GM18867 (cell line): ENCODE measurements at regions not wholly inside any gene's neighbourhood (a gene's known extent, or its start where the extent isn't known, plus 50 kb on each side); places are given as distances from the start of the nearest gene placed in this dataset.

Experiments
- ATAC-seq: cut with Tn5 transposase; IDR thresholded peaks from one replicate; pipeline ENCODE4 v1.9.1; 2021; ENCODE audit warnings: mild to moderate bottlenecking, moderate library complexity; ENCODE audit not compliant: unreplicated experiment

- peak; percentile 96 for ATAC-seq
These were observed 459.9 kb upstream of the BOD1L1 start for GRCh38 chr4:14087459-14087858.

DNA sequence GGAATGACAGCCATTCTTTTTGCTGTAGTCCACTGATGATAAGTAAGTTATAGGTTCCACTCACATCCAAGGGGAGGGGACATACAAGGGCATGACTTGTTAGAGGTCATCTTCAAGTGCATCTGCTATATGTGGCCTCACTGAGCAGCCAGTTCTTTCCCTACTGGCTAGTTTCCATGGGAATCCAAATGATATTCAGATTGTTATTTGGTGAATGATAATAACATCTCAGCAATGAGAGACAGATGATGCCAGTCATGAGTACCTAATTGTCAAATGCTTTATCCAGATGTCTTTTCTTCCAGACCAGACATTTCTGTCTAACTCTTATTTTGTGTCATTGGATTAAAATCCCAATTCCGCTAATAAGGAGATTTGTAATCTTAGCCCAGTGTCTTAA lies 460.4 kb upstream of the BOD1L1 start:
- ATAC-seq = no peak

GRCh38 chr4:14091531-14091930 lies 464.0 kb upstream of the BOD1L1 start:
- ATAC-seq = no peak

GRCh38 chr4:14091966-14092365 lies 464.4 kb upstream of the BOD1L1 start:
- ATAC-seq = no peak

- no peak for ATAC-seq
These were observed 465.2 kb upstream of the BOD1L1 start for GRCh38 chr4:14092741-14093140.

DNA sequence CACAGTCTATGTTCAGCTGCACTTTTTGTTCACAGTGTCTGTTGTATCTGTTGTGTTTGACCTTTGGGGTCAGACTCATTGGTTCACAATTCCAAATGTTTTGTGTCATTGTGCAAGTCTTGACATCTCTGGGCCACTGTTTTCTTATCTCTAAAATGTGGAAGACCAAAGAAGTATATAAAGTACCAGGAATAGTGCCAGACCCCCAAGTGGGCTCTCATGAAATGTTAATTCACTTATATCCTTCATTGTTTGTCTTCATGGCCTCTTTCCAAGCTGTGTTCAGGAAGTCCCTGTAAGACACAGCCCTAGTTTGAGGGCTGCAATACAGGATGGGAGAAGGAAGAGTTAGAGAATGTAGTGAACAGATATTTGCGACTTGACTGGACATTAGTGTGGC lies 468.3 kb upstream of the BOD1L1 start:
- ATAC-seq = no peak

DNA sequence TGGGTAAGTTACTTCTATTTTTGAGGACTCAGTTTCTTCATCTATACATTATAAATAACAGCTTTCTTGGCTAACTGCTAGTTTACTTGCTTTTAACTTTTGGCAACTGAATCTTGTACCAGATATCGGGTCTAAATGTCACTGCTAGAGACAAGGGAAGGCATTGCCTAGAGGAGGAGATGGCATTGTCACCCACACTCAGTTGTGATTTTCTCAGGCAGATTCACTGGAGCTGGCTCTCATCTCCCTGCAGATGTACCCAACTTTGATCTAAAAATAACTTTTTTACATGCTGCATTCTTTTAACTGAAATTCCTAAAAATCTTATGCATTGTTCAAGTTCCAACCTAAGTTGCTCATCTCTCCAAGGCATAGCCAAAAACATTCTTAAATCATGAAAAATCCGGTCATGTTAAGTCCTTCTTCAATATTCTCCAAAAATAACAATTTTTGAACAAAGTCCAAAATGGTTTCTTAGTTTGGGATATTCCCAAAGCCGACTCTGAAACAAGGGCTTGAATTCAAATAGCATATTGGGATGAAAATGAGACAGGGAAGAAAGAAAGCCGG lies 469.0 kb upstream of the BOD1L1 start:
- no peak for ATAC-seq

GRCh38 chr4:14100349-14100748 lies 472.8 kb upstream of the BOD1L1 start:
- ATAC-seq = no peak

GRCh38 chr4:14110407-14110806 lies 482.9 kb upstream of the BOD1L1 start:
- ATAC-seq = no peak

- no peak for ATAC-seq
These were observed 484.2 kb upstream of the BOD1L1 start for GRCh38 chr4:14111730-14112181.

GRCh38 chr4:14115106-14115505 lies 487.6 kb upstream of the BOD1L1 start:
- ATAC-seq = no peak

DNA sequence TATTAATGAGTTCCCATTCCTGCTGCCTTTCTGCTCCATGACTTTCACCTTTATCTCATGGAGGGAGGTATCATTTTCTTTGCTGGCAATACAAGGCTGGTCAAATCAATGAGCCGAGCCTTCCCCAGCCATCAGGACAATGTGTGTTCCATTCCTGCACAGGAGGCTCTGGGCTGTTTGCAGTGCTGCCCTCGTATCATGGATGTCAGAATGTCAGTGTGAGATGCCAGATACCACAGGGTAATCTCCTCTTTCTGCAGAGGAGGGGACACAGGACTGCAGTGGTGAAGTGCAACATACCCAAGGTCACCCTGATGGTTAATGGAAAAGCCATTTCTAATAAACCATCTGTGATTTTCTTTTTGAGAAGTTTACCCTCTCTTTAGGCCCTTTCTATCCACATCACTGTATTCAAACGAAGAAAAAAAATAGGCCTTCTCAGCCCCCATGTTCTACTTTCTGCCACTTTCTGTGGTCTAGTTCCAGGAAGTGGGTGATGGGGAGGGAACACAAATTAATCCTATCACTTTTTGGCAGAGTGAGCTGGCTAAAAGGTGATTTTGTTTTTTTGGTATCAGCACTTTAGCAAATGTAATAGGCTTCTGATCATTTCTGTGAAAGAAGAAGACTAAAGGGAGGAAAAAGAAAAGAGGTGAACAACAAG lies 490.2 kb upstream of the BOD1L1 start:
- ATAC-seq = peak; percentile 63

DNA sequence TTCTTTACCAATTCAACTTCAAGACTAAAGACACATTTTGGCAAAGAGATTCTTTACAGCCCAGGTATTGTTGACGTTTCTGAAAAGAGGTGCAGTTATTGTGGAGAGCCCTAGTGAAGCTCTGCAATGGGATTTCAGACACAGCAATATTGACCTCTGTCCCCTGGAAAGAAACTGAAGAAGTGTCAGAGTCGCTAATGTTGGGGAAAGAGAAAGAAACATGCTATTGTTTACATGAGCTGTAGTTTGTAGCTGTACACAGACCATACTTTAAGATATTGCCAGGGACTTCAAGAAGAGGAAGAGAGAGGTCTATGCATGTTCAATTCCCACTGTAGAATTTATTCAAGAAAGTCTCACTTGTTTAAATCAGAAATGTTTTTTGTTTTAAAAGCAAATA lies 497.3 kb upstream of the BOD1L1 start:
- ATAC-seq = no peak

GRCh38 chr4:14125375-14126129 lies 498.0 kb upstream of the BOD1L1 start:
- ATAC-seq = peak; percentile 94

- no peak for ATAC-seq
These were observed 503.0 kb upstream of the BOD1L1 start for GRCh38 chr4:14130551-14130950.

DNA sequence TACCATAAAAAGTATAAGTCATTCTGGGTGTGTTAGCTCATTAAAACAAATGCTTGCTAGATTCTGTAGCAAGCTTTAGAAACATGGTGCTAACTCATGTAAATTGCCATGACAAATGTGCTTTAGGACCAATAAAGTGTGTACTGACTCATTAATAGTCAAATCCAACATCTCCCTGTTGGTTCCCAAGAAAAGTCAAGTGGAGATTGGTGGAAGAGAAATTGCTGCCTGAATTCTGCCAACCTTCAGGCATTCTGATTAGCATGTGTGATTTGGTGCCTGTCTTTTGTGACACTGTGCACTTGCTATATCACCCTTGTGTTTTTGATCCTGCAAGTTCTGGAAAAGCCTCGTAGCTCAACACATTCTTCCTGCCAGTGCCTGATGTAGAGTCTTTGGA lies 503.8 kb upstream of the BOD1L1 start:
- no peak for ATAC-seq

DNA sequence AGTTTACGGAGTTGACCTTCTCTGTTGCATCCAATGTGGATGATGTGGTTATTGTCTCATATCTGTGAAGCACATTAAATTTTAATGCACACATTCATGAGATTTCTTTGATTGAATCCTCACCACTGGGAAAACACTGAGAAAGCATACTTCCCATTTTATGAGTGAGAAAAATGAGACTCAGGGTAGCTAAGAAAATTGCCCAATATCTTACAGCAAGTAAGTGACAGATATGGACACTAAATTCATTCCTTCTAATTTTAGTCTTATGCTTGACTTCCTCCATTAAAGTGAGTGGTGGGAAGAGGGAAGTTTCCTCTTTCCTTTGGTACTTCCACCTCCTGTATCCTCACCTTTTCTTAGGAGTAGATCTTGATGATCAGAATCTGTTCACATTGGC lies 504.8 kb upstream of the BOD1L1 start:
- ATAC-seq = no peak

GRCh38 chr4:14138106-14138505 lies 510.6 kb upstream of the BOD1L1 start:
- no peak for ATAC-seq

- peak; percentile 73 for ATAC-seq
These were observed 516.4 kb upstream of the BOD1L1 start for GRCh38 chr4:14143892-14144291.

- no peak for ATAC-seq
These were observed 521.9 kb upstream of the BOD1L1 start for GRCh38 chr4:14149176-14150053.

GRCh38 chr4:14151101-14151500 lies 523.6 kb upstream of the BOD1L1 start:
- ATAC-seq = no peak
